A549 (cell line): ENCODE measurements at regions not wholly inside any gene's neighbourhood (a gene's known extent, or its start where the extent isn't known, plus 50 kb on each side); places are given as distances from the start of the nearest gene placed in this dataset.

Experiments
- ATAC-seq, 2 experiments: fragments of 200-7000 bp in 1 of 2; fragments of >200 bp in 1 of 2; cut with Nextera tagmentation in 1 of 2; cut with Tn5 transposase in 1 of 2; 3 replicates each; pipeline versions ENCODE4 v1.8.0 to v1.9.1; 2018 to 2020; ENCODE audit warnings: mild to moderate bottlenecking in 1 of 2, moderate library complexity in 1 of 2
- CTCF ChIA-PET: fragments of 300-600 bp; sonication (Branson Sonifier 250); formaldehyde crosslinking; extraction: SDS; loops from one replicate; lab custom pipeline; 2021; ENCODE audit warnings: antibody characterized with exemption, inconsistent platforms; lab: Yijun Ruan, JAX
- POLR2A ChIA-PET: fragments of 350-600 bp; formaldehyde crosslinking; extraction: SDS; loops from one replicate; lab custom pipeline; 2021; ENCODE audit warnings: antibody characterized with exemption, inconsistent platforms; lab: Yijun Ruan, JAX
- DNase-seq, 2 experiments: peaks; one replicate each; pipeline versions ENCODE4 v3.0.0 to v3.0.0-alpha.2; 2011 to 2016; ENCODE audit warnings: low read depth in 1 of 2, low spot score in 1 of 2
- FAIRE-seq: peaks from 2 replicates; lab custom pipeline; 2011; peaks lifted over from hg19 to GRCh38; lab: Jason Lieb, UNC
- H3K27ac ChIP-seq, 2 experiments: fragments of >200 bp; sonication (Bioruptor Twin); formaldehyde crosslinking; 3 replicates each; pipeline ENCODE4 v1.5.1; 2016 to 2017
- H3K4me1 ChIP-seq: fragments of >200 bp; sonication (Bioruptor Twin); formaldehyde crosslinking; 3 replicates; pipeline ENCODE4 v1.6.1; 2016
- H3K4me2 ChIP-seq: fragments of >200 bp; sonication (Bioruptor Twin); formaldehyde crosslinking; 3 replicates; pipeline ENCODE4 v1.6.1; 2016
- H3K4me3 ChIP-seq: fragments of >200 bp; sonication (Bioruptor Twin); formaldehyde crosslinking; 3 replicates; pipeline ENCODE4 v1.5.1; 2016
- H3K9me3 ChIP-seq: fragments of >200 bp; sonication (Bioruptor Twin); formaldehyde crosslinking; 3 replicates; pipeline ENCODE4 v1.6.1; 2016
- CHD4 ChIP-seq: fragments of 200-600 bp; sonication (generic); IDR thresholded peaks from 2 replicates; pipeline ENCODE4 v1.6.1; 2016; ENCODE audit warnings: antibody characterized with exemption, mild to moderate bottlenecking, borderline replicate concordance
- CTCF ChIP-seq: fragments of >200 bp; sonication (Bioruptor Twin); formaldehyde crosslinking; IDR thresholded peaks from 3 replicates; pipeline ENCODE4 v1.5.1; 2016
- EP300 ChIP-seq, 2 experiments: fragments of >200 bp; sonication (Bioruptor Twin); formaldehyde crosslinking; IDR thresholded peaks; 2 replicates in 1 of 2; 3 replicates in 1 of 2; pipeline ENCODE4 v1.6.1; 2016 to 2017
- FOSB ChIP-seq: fragments of 250-450 bp; sonication (Bioruptor Pico); IDR thresholded peaks from 2 replicates; pipeline ENCODE4 v1.5.0; 2020; ENCODE audit warnings: mild to moderate bottlenecking, moderate library complexity
- FOSL2 ChIP-seq, 2 experiments: fragments of 450-650 bp in 1 of 2; fragments of >200 bp in 1 of 2; sonication (Bioruptor Twin) in 1 of 2; formaldehyde crosslinking; IDR thresholded peaks; 2 replicates each; pipeline versions ENCODE4 v1.5.0 to v1.6.1; 2016 to 2020; ENCODE audit warnings: mild to moderate bottlenecking in 1 of 2, moderate library complexity in 1 of 2
- HMGXB4 ChIP-seq: fragments of 250-450 bp; sonication (Bioruptor Pico); IDR thresholded peaks from 2 replicates; pipeline ENCODE4 v1.5.0; 2021; ENCODE audit warnings: mild to moderate bottlenecking, moderate library complexity, borderline replicate concordance
- HOXB5 ChIP-seq: fragments of 250-450 bp; sonication (Bioruptor Pico); IDR thresholded peaks from 2 replicates; pipeline ENCODE4 v1.5.0; 2020; ENCODE audit warnings: mild to moderate bottlenecking, moderate library complexity
- JUNB ChIP-seq: fragments of >200 bp; sonication (Bioruptor Twin); formaldehyde crosslinking; IDR thresholded peaks from 2 replicates; pipeline ENCODE4 v1.6.1; 2016
- KDM1A ChIP-seq: fragments of 200-600 bp; sonication (generic); IDR thresholded peaks from 2 replicates; pipeline ENCODE4 v1.6.1; 2016; ENCODE audit warnings: low read depth, mild to moderate bottlenecking
- MAFK ChIP-seq: fragments of 450-650 bp; IDR thresholded peaks from 2 replicates; pipeline ENCODE4 v1.6.1; 2014; ENCODE audit not compliant: partially characterized antibody
- PBX3 ChIP-seq: IDR thresholded peaks from 2 replicates; pipeline ENCODE4 v1.6.1; 2012
- PHF8 ChIP-seq: fragments of 200-600 bp; sonication (generic); IDR thresholded peaks from 2 replicates; pipeline ENCODE4 v1.6.1; 2016; ENCODE audit warnings: low read depth, mild to moderate bottlenecking, antibody characterized with exemption, moderate library complexity, borderline replicate concordance
- POLR2AphosphoS2 ChIP-seq: conservative IDR thresholded peaks from 2 replicates; pipeline ENCODE4 v1.6.1; 2012; ENCODE audit warnings: low read length, improper control_type of control experiment, inconsistent platforms
- RAD21 ChIP-seq, 2 experiments: fragments of >200 bp in 1 of 2; sonication (Bioruptor Twin) in 1 of 2; formaldehyde crosslinking in 1 of 2; IDR thresholded peaks in 1 of 2; conservative IDR thresholded peaks in 1 of 2; 2 replicates in 1 of 2; 3 replicates in 1 of 2; pipeline ENCODE4 v1.6.1; 2012 to 2018; ENCODE audit warnings: inconsistent platforms in 1 of 2
- REST ChIP-seq: fragments of 200-600 bp; sonication (generic); IDR thresholded peaks from 2 replicates; pipeline ENCODE4 v1.6.1; 2016; ENCODE audit warnings: antibody characterized with exemption, mild to moderate bottlenecking, moderate library complexity
- TFCP2L1 ChIP-seq: fragments of 250-450 bp; sonication (Bioruptor Pico); IDR thresholded peaks from 2 replicates; pipeline ENCODE4 v1.5.0; 2021; ENCODE audit warnings: mild to moderate bottlenecking
- USF2 ChIP-seq: fragments of 450-650 bp; IDR thresholded peaks from 2 replicates; pipeline ENCODE4 v1.6.1; 2014; ENCODE audit warnings: antibody characterized with exemption
- ZC3H11A ChIP-seq: fragments of 450-650 bp; IDR thresholded peaks from 2 replicates; pipeline ENCODE4 v1.6.1; 2014; ENCODE audit warnings: antibody characterized with exemption, mild to moderate bottlenecking
- ZNF302 ChIP-seq: fragments of 250-450 bp; sonication (Bioruptor Pico); IDR thresholded peaks from 2 replicates; pipeline ENCODE4 v1.9.0; 2021; ENCODE audit warnings: inconsistent platforms, mild to moderate bottlenecking, moderate library complexity
- WGBS: methylation state at CpG from one replicate; pipeline ENCODE4 v1.1.6; 2017; ENCODE audit errors: missing lambda C conversion rate; 5-methylcytosine and 5-hydroxymethylcytosine counted together

- TF ChIP-seq KDM1A (no peak), REST (no peak), USF2 (no peak), EP300 (IDR thresholded peaks at IDR 0.05) (no peak), MAFK (no peak), PHF8 (no peak), RAD21 (conservative IDR thresholded peaks at IDR 0.05 in 1 of 2, IDR thresholded peaks at IDR 0.05 in 1 of 2) (no peak), CTCF (no peak), FOSL2 (IDR thresholded peaks at IDR 0.05) (no peak), FOSL2 (CRISPR knock-in tag; IDR thresholded peaks at IDR 0.05) (no peak), POLR2AphosphoS2 (no peak)
- no peaks in the 10 kb centered on the region for H3K9me3 ChIP-seq
- H3K4me1 ChIP-seq, result no peaks in the 10 kb centered on the region
- ChIA-PET POLR2A (no interaction called here), CTCF (interaction anchor here (1.1 kb wide), 1 partner anchor 27 kb away, joined by 3 read pairs; no protein-coding TSS in a partner anchor)
- WGBS, result 33% methylated on average over 16 of the region's 17 CpGs
- H3K4me2 ChIP-seq, result no peak overlapping the region
- FAIRE-seq (no peak), DNase-seq (no peak), ATAC-seq (no peak)
- H3K27ac ChIP-seq, result no peak overlapping the region
- H3K4me3 ChIP-seq, result no peak overlapping the region
These were observed 431.3 kb upstream of the MYT1L start for GRCh38 chr2:2762166-2762908.

- Histone ChIP-seq H3K4me1 (no peaks in the 10 kb centered on the region), H3K4me3 (no peak overlapping the region), H3K27ac (no peak overlapping the region), H3K4me2 (no peak overlapping the region), H3K9me3 (0 out of 3 replicates have a peak, but pooled peaks cover under 1% of the 10 kb centered on the region)
- ChIA-PET CTCF (no interaction called here), POLR2A (no interaction called here)
- DNase-seq (no peak), FAIRE-seq (no peak), ATAC-seq (no peak)
- WGBS, result 4% methylated on average over 10 of the region's 10 CpGs
- no peak for TF ChIP-seq HOXB5 (CRISPR knock-in tag)
- no peak for TF ChIP-seq ZC3H11A
- no peak for TF ChIP-seq CHD4
- no peak for TF ChIP-seq CTCF
- no peak for TF ChIP-seq JUNB
- no peak for TF ChIP-seq HMGXB4 (CRISPR knock-in tag)
- no peak for TF ChIP-seq PBX3
- TF ChIP-seq FOSB, result no peak
- no peak for TF ChIP-seq ZNF302
- no peak for TF ChIP-seq USF2
- no peak for TF ChIP-seq KDM1A
- TF ChIP-seq TFCP2L1 (CRISPR knock-in tag), result no peak
These were observed 427.8 kb upstream of the MYT1L start for GRCh38 chr2:2758793-2759367.
